Calu3 (cell line): ENCODE measurements at regions not wholly inside any gene's neighbourhood (a gene's known extent, or its start where the extent isn't known, plus 50 kb on each side); places are given as distances from the start of the nearest gene placed in this dataset.

Experiments
- BruUV-seq: library from RNA; stranded (reverse); fragments of 400-500 nt; replicated peaks from 2 replicates; lab custom pipeline; 2021; lab: Mats Ljungman, UMichigan
- CTCF ChIA-PET: fragments of 300-600 bp; sonication (Branson Sonifier 250); formaldehyde crosslinking; loops from one replicate; lab custom pipeline; 2022; ENCODE audit warnings: antibody characterized with exemption; lab: Charles Lee
- DNase-seq: peaks from one replicate; pipeline ENCODE4 v3.0.0; 2022
- H3K27ac Mint-ChIP-seq: one replicate; pipeline ENCODE4 v1.8.0; 2022; ENCODE audit warnings: mixed read lengths; ENCODE audit not compliant: unreplicated experiment
- H3K27me3 Mint-ChIP-seq: one replicate; pipeline ENCODE4 v1.8.0; 2022; ENCODE audit warnings: mixed read lengths; ENCODE audit not compliant: unreplicated experiment
- H3K36me3 Mint-ChIP-seq: one replicate; pipeline ENCODE4 v1.8.0; 2022; ENCODE audit warnings: mild to moderate bottlenecking, moderate library complexity, mixed read lengths; ENCODE audit not compliant: insufficient read depth, unreplicated experiment
- H3K4me1 Mint-ChIP-seq: one replicate; pipeline ENCODE4 v1.8.0; 2022; ENCODE audit warnings: mild to moderate bottlenecking, low read depth, mixed read lengths; ENCODE audit not compliant: unreplicated experiment
- H3K4me3 Mint-ChIP-seq: one replicate; pipeline ENCODE4 v1.8.0; 2022; ENCODE audit warnings: mild to moderate bottlenecking, low read depth, moderate library complexity, mixed read lengths; ENCODE audit not compliant: unreplicated experiment
- H3K9me3 Mint-ChIP-seq: one replicate; pipeline ENCODE4 v1.8.0; 2022; ENCODE audit warnings: low read depth, mixed read lengths; ENCODE audit not compliant: unreplicated experiment
- intact Hi-C: fragments of 100-400 bp; cut with micrococcal nuclease; formaldehyde crosslinking; loops from one replicate; pipeline ENCODE4 v1.10.0; 2022; ENCODE audit not compliant: unreplicated experiment
- TF ChIP-seq, protein P1 (sequence below): fragments of 200-600 bp; IDR thresholded peaks from one replicate; pipeline ENCODE4 v1.8.0; 2022; ENCODE audit warnings: antibody characterized with exemption; ENCODE audit not compliant: unreplicated experiment

DNA sequence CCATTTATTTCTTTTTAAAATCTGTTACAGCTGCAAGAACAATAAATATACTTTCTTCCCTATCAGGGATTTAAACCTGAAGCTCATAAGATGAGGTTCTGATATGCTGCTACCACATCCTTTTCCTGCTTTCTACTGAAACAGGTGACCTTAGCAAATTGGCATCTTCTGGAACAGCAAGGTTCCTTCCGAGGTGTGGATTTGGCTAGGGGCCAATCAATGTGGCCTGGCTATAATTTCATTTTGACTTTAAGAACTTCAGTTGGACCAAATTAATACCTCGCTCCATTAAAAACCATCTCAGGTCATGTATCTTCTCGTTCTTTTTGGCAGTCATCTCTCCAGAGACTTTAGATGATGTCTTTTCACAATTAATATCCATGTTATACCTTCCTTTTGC is 53.4 kb upstream of the C3orf80 start:
- intact Hi-C loops, result no loop called here
- H3K4me3 Mint-ChIP-seq, result no peak overlapping the region
- no peak overlapping the region for H3K27ac Mint-ChIP-seq
- H3K4me1 Mint-ChIP-seq, result peaks cover 11% of the 10 kb centered on the region
- CTCF ChIA-PET, result interaction anchor here (1.0 to 1.4 kb wide), 2 partner anchors 9 to 241 kb away, joined by 5 to 6 read pairs; no protein-coding TSS in a partner anchor
- no TSS peak for BruUV-seq
- no peaks in the 10 kb centered on the region for H3K9me3 Mint-ChIP-seq
- no peaks in the 10 kb centered on the region for H3K36me3 Mint-ChIP-seq
- TF ChIP-seq, protein P1, sequence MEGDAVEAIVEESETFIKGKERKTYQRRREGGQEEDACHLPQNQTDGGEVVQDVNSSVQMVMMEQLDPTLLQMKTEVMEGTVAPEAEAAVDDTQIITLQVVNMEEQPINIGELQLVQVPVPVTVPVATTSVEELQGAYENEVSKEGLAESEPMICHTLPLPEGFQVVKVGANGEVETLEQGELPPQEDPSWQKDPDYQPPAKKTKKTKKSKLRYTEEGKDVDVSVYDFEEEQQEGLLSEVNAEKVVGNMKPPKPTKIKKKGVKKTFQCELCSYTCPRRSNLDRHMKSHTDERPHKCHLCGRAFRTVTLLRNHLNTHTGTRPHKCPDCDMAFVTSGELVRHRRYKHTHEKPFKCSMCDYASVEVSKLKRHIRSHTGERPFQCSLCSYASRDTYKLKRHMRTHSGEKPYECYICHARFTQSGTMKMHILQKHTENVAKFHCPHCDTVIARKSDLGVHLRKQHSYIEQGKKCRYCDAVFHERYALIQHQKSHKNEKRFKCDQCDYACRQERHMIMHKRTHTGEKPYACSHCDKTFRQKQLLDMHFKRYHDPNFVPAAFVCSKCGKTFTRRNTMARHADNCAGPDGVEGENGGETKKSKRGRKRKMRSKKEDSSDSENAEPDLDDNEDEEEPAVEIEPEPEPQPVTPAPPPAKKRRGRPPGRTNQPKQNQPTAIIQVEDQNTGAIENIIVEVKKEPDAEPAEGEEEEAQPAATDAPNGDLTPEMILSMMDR, result no peak
- DNase-seq, result no peak
- no peaks in the 10 kb centered on the region for H3K27me3 Mint-ChIP-seq

DNA sequence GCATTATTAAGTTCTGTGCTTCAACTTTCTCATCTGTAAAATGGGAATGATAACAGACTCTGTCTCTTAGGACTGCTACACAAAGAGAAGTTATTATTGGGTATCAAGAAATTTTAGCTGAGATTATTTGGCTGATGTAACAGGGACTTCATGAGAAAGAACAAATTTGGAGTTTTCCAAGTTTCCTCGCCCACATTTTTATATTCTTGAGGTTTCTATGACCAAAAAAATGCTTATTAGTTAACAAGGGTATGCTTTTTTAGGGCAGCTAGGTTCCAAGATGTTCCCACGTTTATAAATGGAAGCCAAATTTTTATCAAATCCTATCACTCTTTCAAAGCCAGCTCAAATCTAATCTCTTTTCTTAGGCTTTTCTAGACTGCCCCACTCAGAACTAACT is 50.6 kb upstream of the C3orf80 start:
- CTCF ChIA-PET, result no interaction called here
- no peak overlapping the region for H3K27ac Mint-ChIP-seq
- peaks cover 2% of the 10 kb centered on the region for H3K4me1 Mint-ChIP-seq
- TF ChIP-seq, protein P1, result no peak
- H3K36me3 Mint-ChIP-seq, result no peaks in the 10 kb centered on the region
- no peaks in the 10 kb centered on the region for H3K27me3 Mint-ChIP-seq
- no peak for DNase-seq
- H3K4me3 Mint-ChIP-seq, result no peak overlapping the region
- intact Hi-C loops, result no loop called here
- H3K9me3 Mint-ChIP-seq, result no peaks in the 10 kb centered on the region
- no TSS peak for BruUV-seq
